Stimulated activated CD8-positive, alpha-beta memory T cell treated with anti-CD3 and anti-CD28 coated beads, Interleukin-4, amount 100 ng/mL, for 48 hours (primary cell): ENCODE measurements at regions not wholly inside any gene's neighbourhood (a gene's known extent, or its start where the extent isn't known, plus 50 kb on each side); places are given as distances from the start of the nearest gene placed in this dataset.

Experiments used
- DNase-seq: peaks from one replicate; pipeline ENCODE4 v3.0.0-alpha.2; 2020

GRCh38 chr2:221145396-221145795 lies 426.7 kb downstream of the EPHA4 start:
- no peak for DNase-seq

- no peak for DNase-seq
Observed at GRCh38 chr2:221153226-221153625, 418.9 kb downstream of the EPHA4 start.

- no peak for DNase-seq
Observed at GRCh38 chr2:221154176-221154575, 417.9 kb downstream of the EPHA4 start.

GRCh38 chr2:221156062-221156734 lies 415.9 kb downstream of the EPHA4 start:
- no peak for DNase-seq

GRCh38 chr2:221161186-221161585 lies 410.9 kb downstream of the EPHA4 start:
- DNase-seq: no peak

GRCh38 chr2:221166292-221166691 lies 405.8 kb downstream of the EPHA4 start:
- no peak for DNase-seq

- DNase-seq: no peak
Observed at GRCh38 chr2:221167561-221167960, 404.5 kb downstream of the EPHA4 start.

GRCh38 chr2:221169724-221170123 lies 402.4 kb downstream of the EPHA4 start:
- no peak for DNase-seq

GRCh38 chr2:221170548-221170947 lies 401.6 kb downstream of the EPHA4 start:
- DNase-seq: no peak

GRCh38 chr2:221176667-221177066 lies 395.4 kb downstream of the EPHA4 start:
- no peak for DNase-seq

GRCh38 chr2:221178139-221178538 lies 394.0 kb downstream of the EPHA4 start:
- no peak for DNase-seq

- no peak for DNase-seq
Observed at GRCh38 chr2:221186873-221187272, 385.2 kb downstream of the EPHA4 start.

- no peak for DNase-seq
Observed at GRCh38 chr2:221189431-221190067, 382.6 kb downstream of the EPHA4 start.

- DNase-seq: no peak
Observed at GRCh38 chr2:221195829-221196228, 376.3 kb downstream of the EPHA4 start.

- DNase-seq: no peak
Observed at GRCh38 chr2:221197225-221197856, 374.8 kb downstream of the EPHA4 start.

- DNase-seq: no peak
Observed at GRCh38 chr2:221198309-221198708, 373.8 kb downstream of the EPHA4 start.

- DNase-seq: no peak
Observed at GRCh38 chr2:221200184-221200839, 371.8 kb downstream of the EPHA4 start.

- DNase-seq: no peak
Observed at GRCh38 chr2:221202431-221202830, 369.7 kb downstream of the EPHA4 start.

- DNase-seq: no peak
Observed at GRCh38 chr2:221203125-221203524, 369.0 kb downstream of the EPHA4 start.

- no peak for DNase-seq
Observed at GRCh38 chr2:221203856-221204255, 368.2 kb downstream of the EPHA4 start.

- DNase-seq: no peak
Observed at GRCh38 chr2:221204699-221205098, 367.4 kb downstream of the EPHA4 start.

GRCh38 chr2:221205103-221205673 lies 366.9 kb downstream of the EPHA4 start:
- DNase-seq: no peak

- DNase-seq: no peak
Observed at GRCh38 chr2:221210686-221211085, 361.4 kb downstream of the EPHA4 start.
